ENCODE measurements at regions not wholly inside any gene's neighbourhood (a gene's known extent, or its start where the extent isn't known, plus 50 kb on each side); places are given as distances from the start of the nearest gene placed in this dataset.

DNA sequence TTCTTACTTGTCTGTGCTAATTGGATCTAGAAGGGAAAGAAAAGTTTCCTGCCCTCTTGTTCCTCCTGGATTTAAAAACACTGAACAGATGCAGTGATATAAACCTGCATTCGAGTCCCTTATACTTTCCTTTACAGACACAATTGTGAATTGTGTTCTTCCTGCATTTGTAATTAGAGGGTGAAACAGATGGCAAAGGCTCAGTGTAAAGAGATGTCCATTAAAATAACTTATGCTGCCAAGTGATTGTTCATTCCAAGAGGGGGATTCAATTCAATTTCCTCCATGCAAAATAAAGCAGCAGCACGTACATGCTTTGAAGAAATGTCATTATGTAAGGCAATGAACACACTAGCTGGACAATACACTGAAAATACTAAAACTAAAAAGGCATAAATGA is 248.3 kb upstream of the LRIG3 start:
- H3K9me2 ChIP-seq (replicated peaks; ENCODE audit: insufficient read depth) = no peaks in the 10 kb centered on the region
- no peaks in the 10 kb centered on the region for H3K36me3 ChIP-seq (replicated peaks; ENCODE audit: insufficient read depth, low read depth)
- H3K79me2 ChIP-seq = no peaks in the 10 kb centered on the region
- WGBS (ENCODE audit: low lambda C conversion rate, missing lambda C conversion rate) = 72% methylated on average over 2 of the region's 2 CpGs
- H3K4me3 ChIP-seq = no peak overlapping the region
- no peak overlapping the region for H2AFZ ChIP-seq
- H3K4me2 ChIP-seq = no peak overlapping the region
- no peak overlapping the region for H3K27ac ChIP-seq
- peaks cover 8% of the 10 kb centered on the region for H3K4me1 ChIP-seq (ENCODE audit: insufficient read depth)
- TF ChIP-seq EZH2 (IDR thresholded peaks at IDR 0.05; ENCODE audit: borderline replicate concordance) = no peak
- no peak for TF ChIP-seq EZH2phosphoT487 (IDR thresholded peaks at IDR 0.05; ENCODE audit: low read depth, severe bottlenecking, unreplicated experiment)
- TF ChIP-seq CTCF (IDR thresholded peaks at IDR 0.05; ENCODE audit: poor library complexity) = no peak
- no peaks in the 10 kb centered on the region for H3K9me3 ChIP-seq (ENCODE audit: low read depth)
- H4K20me1 ChIP-seq (ENCODE audit: insufficient read depth, poor library complexity, severe bottlenecking) = no peaks in the 10 kb centered on the region
- H3K27me3 ChIP-seq = no peaks in the 10 kb centered on the region
- no peak for DNase-seq (ENCODE audit: low spot score)

DNA sequence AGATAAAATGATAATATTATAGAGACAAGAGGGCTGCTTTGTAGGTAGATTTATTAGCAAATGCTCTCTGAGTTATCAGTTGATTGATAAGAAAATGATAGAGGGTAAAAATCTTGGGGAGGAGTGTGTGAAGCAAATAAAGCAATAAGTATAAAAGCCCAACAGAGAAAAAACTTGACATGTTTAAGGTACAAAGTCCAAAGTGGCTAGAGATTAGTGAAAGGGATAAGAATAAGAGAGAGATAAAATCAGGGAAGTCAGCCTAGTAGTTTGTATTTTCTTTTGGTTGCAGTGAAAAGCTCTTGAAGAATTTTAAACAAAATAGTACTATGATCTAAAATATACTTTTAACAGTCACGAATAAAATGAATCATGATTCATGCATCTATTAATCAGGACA is 246.2 kb upstream of the LRIG3 start:
- TF ChIP-seq EZH2phosphoT487 (IDR thresholded peaks at IDR 0.05; ENCODE audit: low read depth, severe bottlenecking, unreplicated experiment) (no peak), CTCF (IDR thresholded peaks at IDR 0.05; ENCODE audit: poor library complexity) (no peak), EZH2 (IDR thresholded peaks at IDR 0.05; ENCODE audit: borderline replicate concordance) (no peak)
- no peaks in the 10 kb centered on the region for H3K9me3 ChIP-seq (ENCODE audit: low read depth)
- peak; percentile 11 for DNase-seq (ENCODE audit: low spot score)
- H2AFZ ChIP-seq = no peak overlapping the region
- WGBS (ENCODE audit: low lambda C conversion rate, missing lambda C conversion rate) = 23% methylated on average over 1 of the region's 1 CpG
- peak overlapping the region; percentile 24 for H3K4me2 ChIP-seq
- H3K4me3 ChIP-seq = no peak overlapping the region
- no peaks in the 10 kb centered on the region for H4K20me1 ChIP-seq (ENCODE audit: insufficient read depth, poor library complexity, severe bottlenecking)
- no peak overlapping the region for H3K27ac ChIP-seq
- no peaks in the 10 kb centered on the region for H3K27me3 ChIP-seq
- H3K36me3 ChIP-seq (replicated peaks; ENCODE audit: insufficient read depth, low read depth) = no peaks in the 10 kb centered on the region
- no peaks in the 10 kb centered on the region for H3K79me2 ChIP-seq
- peaks cover 11% of the 10 kb centered on the region for H3K4me1 ChIP-seq (ENCODE audit: insufficient read depth)
- no peaks in the 10 kb centered on the region for H3K9me2 ChIP-seq (replicated peaks; ENCODE audit: insufficient read depth)

- peaks cover 11% of the 10 kb centered on the region for H3K4me1 ChIP-seq (ENCODE audit: insufficient read depth)
- H3K4me2 ChIP-seq = no peak overlapping the region
- no peaks in the 10 kb centered on the region for H3K9me2 ChIP-seq (replicated peaks; ENCODE audit: insufficient read depth)
- WGBS (ENCODE audit: low lambda C conversion rate, missing lambda C conversion rate) = 30% methylated on average over 4 of the region's 4 CpGs
- no peak overlapping the region for H3K4me3 ChIP-seq
- H3K79me2 ChIP-seq = no peaks in the 10 kb centered on the region
- H4K20me1 ChIP-seq (ENCODE audit: insufficient read depth, poor library complexity, severe bottlenecking) = no peaks in the 10 kb centered on the region
- H2AFZ ChIP-seq = no peak overlapping the region
- no peaks in the 10 kb centered on the region for H3K27me3 ChIP-seq
- TF ChIP-seq EZH2phosphoT487 (IDR thresholded peaks at IDR 0.05; ENCODE audit: low read depth, severe bottlenecking, unreplicated experiment) = no peak
- peak; percentile 68 for TF ChIP-seq CTCF (IDR thresholded peaks at IDR 0.05; ENCODE audit: poor library complexity)
- H3K36me3 ChIP-seq (replicated peaks; ENCODE audit: insufficient read depth, low read depth) = no peaks in the 10 kb centered on the region
- peak; percentile 61 for DNase-seq (ENCODE audit: low spot score)
- no peak overlapping the region for H3K27ac ChIP-seq
- H3K9me3 ChIP-seq (ENCODE audit: low read depth) = no peaks in the 10 kb centered on the region
Measured at GRCh38 chr12:59164991-59165718, 244.9 kb upstream of the LRIG3 start.

Data from hepatocyte (in vitro differentiated cells).